ENCODE measurements at regions not wholly inside any gene's neighbourhood (a gene's known extent, or its start where the extent isn't known, plus 50 kb on each side); places are given as distances from the start of the nearest gene placed in this dataset.

GRCh38 chr7:115441033-115441432 is 519.1 kb downstream of the MDFIC start:
- H3K9me3 ChIP-seq, result no peaks in the 10 kb centered on the region
- TF ChIP-seq CTCF (IDR thresholded peaks at IDR 0.05), result no peak
- H3K36me3 ChIP-seq, result no peaks in the 10 kb centered on the region
- ATAC-seq (ENCODE audit: insufficient number of reproducible peaks, low FRiP score, low read depth) (no peak), DNase-seq (ENCODE audit: low spot score) (no peak)
- no peaks in the 10 kb centered on the region for H3K27me3 ChIP-seq (replicated peaks; ENCODE audit: insufficient read depth)
- no peak overlapping the region for H3K27ac ChIP-seq
- no peak overlapping the region for H3K4me3 ChIP-seq
- H3K4me1 ChIP-seq (ENCODE audit: control insufficient read depth in 1 of 2, low read depth in 2 of 2), result no peaks in the 10 kb centered on the region

GRCh38 chr7:115435178-115435577 is 513.3 kb downstream of the MDFIC start:
- DNase-seq (ENCODE audit: low spot score) (no peak), ATAC-seq (ENCODE audit: insufficient number of reproducible peaks, low FRiP score, low read depth) (no peak)
- no peaks in the 10 kb centered on the region for H3K4me1 ChIP-seq (ENCODE audit: control insufficient read depth in 1 of 2, low read depth in 2 of 2)
- H3K4me3 ChIP-seq, result no peak overlapping the region
- H3K27ac ChIP-seq, result no peak overlapping the region
- TF ChIP-seq CTCF (IDR thresholded peaks at IDR 0.05), result no peak
- no peaks in the 10 kb centered on the region for H3K36me3 ChIP-seq
- H3K27me3 ChIP-seq (replicated peaks; ENCODE audit: insufficient read depth), result no peaks in the 10 kb centered on the region
- no peaks in the 10 kb centered on the region for H3K9me3 ChIP-seq

- Histone ChIP-seq H3K36me3 (no peaks in the 10 kb centered on the region), H3K27ac (no peak overlapping the region), H3K4me1 (ENCODE audit: control insufficient read depth in 1 of 2, low read depth in 2 of 2) (no peaks in the 10 kb centered on the region), H3K4me3 (no peak overlapping the region), H3K27me3 (replicated peaks; ENCODE audit: insufficient read depth) (no peaks in the 10 kb centered on the region), H3K9me3 (no peaks in the 10 kb centered on the region)
- TF ChIP-seq CTCF (IDR thresholded peaks at IDR 0.05), result no peak
- DNase-seq (ENCODE audit: low spot score), result no peak
- no peak for ATAC-seq (ENCODE audit: insufficient number of reproducible peaks, low FRiP score, low read depth)
Observed at GRCh38 chr7:115429918-115430317, 508.0 kb downstream of the MDFIC start.

GRCh38 chr7:115417662-115418061 is 495.8 kb downstream of the MDFIC start:
- Histone ChIP-seq H3K27me3 (replicated peaks; ENCODE audit: insufficient read depth) (no peaks in the 10 kb centered on the region), H3K27ac (no peak overlapping the region), H3K4me3 (no peak overlapping the region), H3K4me1 (ENCODE audit: control insufficient read depth in 1 of 2, low read depth in 2 of 2) (no peaks in the 10 kb centered on the region), H3K36me3 (no peaks in the 10 kb centered on the region), H3K9me3 (no peaks in the 10 kb centered on the region)
- no peak for TF ChIP-seq CTCF (IDR thresholded peaks at IDR 0.05)
- DNase-seq (ENCODE audit: low spot score) (no peak), ATAC-seq (ENCODE audit: insufficient number of reproducible peaks, low FRiP score, low read depth) (no peak)

- H3K36me3 ChIP-seq, result no peaks in the 10 kb centered on the region
- no peak for ATAC-seq (ENCODE audit: insufficient number of reproducible peaks, low FRiP score, low read depth)
- no peak overlapping the region for H3K27ac ChIP-seq
- H3K4me1 ChIP-seq (ENCODE audit: control insufficient read depth in 1 of 2, low read depth in 2 of 2), result no peaks in the 10 kb centered on the region
- no peak for DNase-seq (ENCODE audit: low spot score)
- no peak for TF ChIP-seq CTCF (IDR thresholded peaks at IDR 0.05)
- H3K9me3 ChIP-seq, result no peaks in the 10 kb centered on the region
- no peak overlapping the region for H3K4me3 ChIP-seq
- no peaks in the 10 kb centered on the region for H3K27me3 ChIP-seq (replicated peaks; ENCODE audit: insufficient read depth)
Observed at GRCh38 chr7:115410972-115411686, 489.2 kb downstream of the MDFIC start.

Measured in thoracic aorta (tissue), 2 donors.